ENCODE measurements at regions not wholly inside any gene's neighbourhood (a gene's known extent, or its start where the extent isn't known, plus 50 kb on each side); places are given as distances from the start of the nearest gene placed in this dataset.
"Not testable (repeated sequence)": the region's sequence is repeated elsewhere in the genome, so short reads cannot be mapped to it uniquely, and the experiment has no call there.

- intact Hi-C loops (cut with micrococcal nuclease): no loop called here
- H2AFZ ChIP-seq (ENCODE audit: insufficient read depth, low read depth, low read length, poor library complexity, severe bottlenecking): no peak overlapping the region
- H3K4me1 ChIP-seq (ENCODE audit: control insufficient read depth in 1 of 2, insufficient read depth in 2 of 2, low read length in 2 of 2): no peaks in the 10 kb centered on the region
- no peak overlapping the region for H3K4me3 Mint-ChIP-seq
- H3K4me1 Mint-ChIP-seq: no peaks in the 10 kb centered on the region
- peaks cover 0 to 5% (median 0%) of the 10 kb centered on the region in 7 donors for H3K9me3 Mint-ChIP-seq
- H3K27me3 ChIP-seq (ENCODE audit: control insufficient read depth in 2 of 2, insufficient read depth in 2 of 2, low read length in 2 of 2): no peaks in the 10 kb centered on the region
- H3K4me2 ChIP-seq (replicated peaks; ENCODE audit: extremely low read depth, low read length, poor library complexity, severe bottlenecking): no peak overlapping the region
- H3K27me3 Mint-ChIP-seq (ENCODE audit: low read depth in 3 of 3): peaks cover 0 to 2% (median 0%) of the 10 kb centered on the region in 3 donors
- WGBS (ENCODE audit: insufficient coverage): no CpG with 5 or more reads among the region's 1 CpG
- H3K79me2 ChIP-seq (ENCODE audit: insufficient read depth, low read length): no peaks in the 10 kb centered on the region
- H3K36me3 ChIP-seq (replicated peaks in 1 of 2; ENCODE audit: control insufficient read depth in 1 of 2, insufficient read depth in 2 of 2, low read length in 2 of 2): no peaks in the 10 kb centered on the region
- H4K20me1 ChIP-seq (ENCODE audit: insufficient read depth, low read length): no peaks in the 10 kb centered on the region
- no peak overlapping the region for H3K27ac ChIP-seq (ENCODE audit: low read depth in 1 of 2, low read length in 2 of 2)
- no peaks in the 10 kb centered on the region for H3K36me3 Mint-ChIP-seq
- H3K4me3 ChIP-seq (replicated peaks in 1 of 3; ENCODE audit: low read depth in 2 of 3, low read length in 3 of 3): no peak overlapping the region
- no peak overlapping the region for H3K9ac ChIP-seq (ENCODE audit: insufficient read depth, low read length, poor library complexity, severe bottlenecking)
- H3K27ac Mint-ChIP-seq: no peak overlapping the region
- no peak for DNase-seq
- TF ChIP-seq, protein P1, sequence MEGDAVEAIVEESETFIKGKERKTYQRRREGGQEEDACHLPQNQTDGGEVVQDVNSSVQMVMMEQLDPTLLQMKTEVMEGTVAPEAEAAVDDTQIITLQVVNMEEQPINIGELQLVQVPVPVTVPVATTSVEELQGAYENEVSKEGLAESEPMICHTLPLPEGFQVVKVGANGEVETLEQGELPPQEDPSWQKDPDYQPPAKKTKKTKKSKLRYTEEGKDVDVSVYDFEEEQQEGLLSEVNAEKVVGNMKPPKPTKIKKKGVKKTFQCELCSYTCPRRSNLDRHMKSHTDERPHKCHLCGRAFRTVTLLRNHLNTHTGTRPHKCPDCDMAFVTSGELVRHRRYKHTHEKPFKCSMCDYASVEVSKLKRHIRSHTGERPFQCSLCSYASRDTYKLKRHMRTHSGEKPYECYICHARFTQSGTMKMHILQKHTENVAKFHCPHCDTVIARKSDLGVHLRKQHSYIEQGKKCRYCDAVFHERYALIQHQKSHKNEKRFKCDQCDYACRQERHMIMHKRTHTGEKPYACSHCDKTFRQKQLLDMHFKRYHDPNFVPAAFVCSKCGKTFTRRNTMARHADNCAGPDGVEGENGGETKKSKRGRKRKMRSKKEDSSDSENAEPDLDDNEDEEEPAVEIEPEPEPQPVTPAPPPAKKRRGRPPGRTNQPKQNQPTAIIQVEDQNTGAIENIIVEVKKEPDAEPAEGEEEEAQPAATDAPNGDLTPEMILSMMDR (IDR thresholded peaks at IDR 0.05): no peak
- no peaks in the 10 kb centered on the region for H3K9me3 ChIP-seq (replicated peaks in 1 of 2; ENCODE audit: control insufficient read depth in 1 of 2, insufficient read depth in 1 of 2, low read length in 2 of 2)
Observed at GRCh38 chr3:30324587-30324986, 281.8 kb upstream of the TGFBR2 start.

- intact Hi-C loops (cut with micrococcal nuclease): not testable (repeated sequence)
Observed at GRCh38 chr3:30327976-30328375, 278.4 kb upstream of the TGFBR2 start.

DNA sequence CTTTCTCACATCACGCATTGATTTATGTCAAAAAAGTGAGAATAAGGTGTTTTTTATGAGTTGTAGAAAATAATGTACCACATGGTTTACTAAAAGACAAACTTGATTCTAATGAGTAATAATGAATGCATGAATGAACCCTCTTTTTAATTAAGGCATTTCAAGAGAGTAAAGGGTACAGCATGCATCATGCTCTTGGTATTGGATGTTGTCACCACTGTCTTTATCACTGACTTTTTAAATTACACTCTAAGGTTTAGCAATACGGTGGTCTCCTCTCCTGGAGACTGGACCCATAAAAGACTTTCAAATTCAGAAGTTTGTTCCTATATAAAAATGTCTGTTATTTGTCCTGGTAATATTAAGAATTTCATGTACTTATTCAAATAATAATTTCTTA lies 277.5 kb upstream of the TGFBR2 start:
- H3K4me2 ChIP-seq (replicated peaks; ENCODE audit: extremely low read depth, low read length, poor library complexity, severe bottlenecking); H3K9me3 ChIP-seq (replicated peaks in 1 of 2; ENCODE audit: control insufficient read depth in 1 of 2, insufficient read depth in 1 of 2, low read length in 2 of 2); H3K9me3 Mint-ChIP-seq; H3K27me3 Mint-ChIP-seq (ENCODE audit: low read depth in 3 of 3); H3K9ac ChIP-seq (ENCODE audit: insufficient read depth, low read length, poor library complexity, severe bottlenecking); H3K27ac ChIP-seq (ENCODE audit: low read depth in 1 of 2, low read length in 2 of 2); H3K4me3 ChIP-seq (replicated peaks in 1 of 3; ENCODE audit: low read depth in 2 of 3, low read length in 3 of 3); DNase-seq; H3K27me3 ChIP-seq (ENCODE audit: control insufficient read depth in 2 of 2, insufficient read depth in 2 of 2, low read length in 2 of 2); H3K79me2 ChIP-seq (ENCODE audit: insufficient read depth, low read length); H3K4me1 ChIP-seq (ENCODE audit: control insufficient read depth in 1 of 2, insufficient read depth in 2 of 2, low read length in 2 of 2); H4K20me1 ChIP-seq (ENCODE audit: insufficient read depth, low read length); H3K27ac Mint-ChIP-seq; H3K36me3 ChIP-seq (replicated peaks in 1 of 2; ENCODE audit: control insufficient read depth in 1 of 2, insufficient read depth in 2 of 2, low read length in 2 of 2); H3K4me3 Mint-ChIP-seq; H3K36me3 Mint-ChIP-seq; intact Hi-C loops (cut with micrococcal nuclease); H2AFZ ChIP-seq (ENCODE audit: insufficient read depth, low read depth, low read length, poor library complexity, severe bottlenecking); H3K4me1 Mint-ChIP-seq: not testable (repeated sequence)
- WGBS (ENCODE audit: insufficient coverage): no CpG with 5 or more reads among the region's 2 CpGs

More at GRCh38 chr3:30327976-30328375, 278.4 kb upstream of the TGFBR2 start:
- not testable (repeated sequence) for H3K27me3 Mint-ChIP-seq (ENCODE audit: low read depth in 3 of 3); H3K27ac ChIP-seq (ENCODE audit: low read depth in 1 of 2, low read length in 2 of 2); DNase-seq; H3K9me3 Mint-ChIP-seq; H3K4me2 ChIP-seq (replicated peaks; ENCODE audit: extremely low read depth, low read length, poor library complexity, severe bottlenecking); H3K36me3 ChIP-seq (replicated peaks in 1 of 2; ENCODE audit: control insufficient read depth in 1 of 2, insufficient read depth in 2 of 2, low read length in 2 of 2); H3K9ac ChIP-seq (ENCODE audit: insufficient read depth, low read length, poor library complexity, severe bottlenecking); H3K36me3 Mint-ChIP-seq; H3K4me3 Mint-ChIP-seq; H3K27me3 ChIP-seq (ENCODE audit: control insufficient read depth in 2 of 2, insufficient read depth in 2 of 2, low read length in 2 of 2); H3K4me1 ChIP-seq (ENCODE audit: control insufficient read depth in 1 of 2, insufficient read depth in 2 of 2, low read length in 2 of 2); H3K4me1 Mint-ChIP-seq; H3K79me2 ChIP-seq (ENCODE audit: insufficient read depth, low read length); H4K20me1 ChIP-seq (ENCODE audit: insufficient read depth, low read length); H3K27ac Mint-ChIP-seq; H2AFZ ChIP-seq (ENCODE audit: insufficient read depth, low read depth, low read length, poor library complexity, severe bottlenecking); H3K9me3 ChIP-seq (replicated peaks in 1 of 2; ENCODE audit: control insufficient read depth in 1 of 2, insufficient read depth in 1 of 2, low read length in 2 of 2); H3K4me3 ChIP-seq (replicated peaks in 1 of 3; ENCODE audit: low read depth in 2 of 3, low read length in 3 of 3)
- no CpG with 5 or more reads among the region's 1 CpG for WGBS (ENCODE audit: insufficient coverage)

All from CD14-positive monocyte (primary cell).